ENCODE measurements at regions not wholly inside any gene's neighbourhood (a gene's known extent, or its start where the extent isn't known, plus 50 kb on each side); places are given as distances from the start of the nearest gene placed in this dataset.

DNA sequence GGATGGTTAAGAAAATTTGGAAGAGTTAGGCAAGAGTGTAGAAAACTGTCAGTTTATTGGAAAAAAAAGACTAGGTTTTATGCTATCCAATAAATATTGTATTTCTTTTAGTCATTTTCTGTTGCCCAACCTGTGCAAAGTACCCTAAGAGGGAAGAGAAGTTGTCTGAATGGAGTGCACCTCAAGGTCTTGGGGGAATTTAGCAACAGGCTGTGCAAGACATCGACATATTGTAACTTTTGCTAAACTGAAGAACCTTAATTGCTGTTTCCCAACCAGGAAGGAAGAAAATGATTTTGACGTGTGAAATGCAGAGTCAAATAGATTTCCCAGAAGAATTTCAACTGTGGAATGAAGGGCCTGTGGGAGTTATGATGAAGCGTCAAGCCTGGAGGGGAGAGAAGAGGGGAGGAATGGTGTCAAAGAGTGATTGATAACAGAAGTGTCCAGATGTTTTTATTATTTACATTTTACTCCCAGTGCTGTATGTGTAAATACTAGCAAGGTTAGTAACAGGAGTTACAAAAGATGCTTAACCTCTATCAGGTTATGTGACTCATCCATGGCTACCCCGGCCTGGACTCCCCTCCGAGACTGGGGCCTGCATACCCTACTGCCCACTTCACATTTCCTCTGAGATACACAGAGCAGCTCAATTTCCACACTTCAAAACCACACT, 246.8 kb downstream of the MYLK4 start:
- TF ChIP-seq, protein P1, sequence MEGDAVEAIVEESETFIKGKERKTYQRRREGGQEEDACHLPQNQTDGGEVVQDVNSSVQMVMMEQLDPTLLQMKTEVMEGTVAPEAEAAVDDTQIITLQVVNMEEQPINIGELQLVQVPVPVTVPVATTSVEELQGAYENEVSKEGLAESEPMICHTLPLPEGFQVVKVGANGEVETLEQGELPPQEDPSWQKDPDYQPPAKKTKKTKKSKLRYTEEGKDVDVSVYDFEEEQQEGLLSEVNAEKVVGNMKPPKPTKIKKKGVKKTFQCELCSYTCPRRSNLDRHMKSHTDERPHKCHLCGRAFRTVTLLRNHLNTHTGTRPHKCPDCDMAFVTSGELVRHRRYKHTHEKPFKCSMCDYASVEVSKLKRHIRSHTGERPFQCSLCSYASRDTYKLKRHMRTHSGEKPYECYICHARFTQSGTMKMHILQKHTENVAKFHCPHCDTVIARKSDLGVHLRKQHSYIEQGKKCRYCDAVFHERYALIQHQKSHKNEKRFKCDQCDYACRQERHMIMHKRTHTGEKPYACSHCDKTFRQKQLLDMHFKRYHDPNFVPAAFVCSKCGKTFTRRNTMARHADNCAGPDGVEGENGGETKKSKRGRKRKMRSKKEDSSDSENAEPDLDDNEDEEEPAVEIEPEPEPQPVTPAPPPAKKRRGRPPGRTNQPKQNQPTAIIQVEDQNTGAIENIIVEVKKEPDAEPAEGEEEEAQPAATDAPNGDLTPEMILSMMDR (IDR thresholded peaks at IDR 0.05; ENCODE audit: low read depth, low read length), result no peak
- DNase-seq (ENCODE audit: extremely low read depth, low read depth), result no peak

DNA sequence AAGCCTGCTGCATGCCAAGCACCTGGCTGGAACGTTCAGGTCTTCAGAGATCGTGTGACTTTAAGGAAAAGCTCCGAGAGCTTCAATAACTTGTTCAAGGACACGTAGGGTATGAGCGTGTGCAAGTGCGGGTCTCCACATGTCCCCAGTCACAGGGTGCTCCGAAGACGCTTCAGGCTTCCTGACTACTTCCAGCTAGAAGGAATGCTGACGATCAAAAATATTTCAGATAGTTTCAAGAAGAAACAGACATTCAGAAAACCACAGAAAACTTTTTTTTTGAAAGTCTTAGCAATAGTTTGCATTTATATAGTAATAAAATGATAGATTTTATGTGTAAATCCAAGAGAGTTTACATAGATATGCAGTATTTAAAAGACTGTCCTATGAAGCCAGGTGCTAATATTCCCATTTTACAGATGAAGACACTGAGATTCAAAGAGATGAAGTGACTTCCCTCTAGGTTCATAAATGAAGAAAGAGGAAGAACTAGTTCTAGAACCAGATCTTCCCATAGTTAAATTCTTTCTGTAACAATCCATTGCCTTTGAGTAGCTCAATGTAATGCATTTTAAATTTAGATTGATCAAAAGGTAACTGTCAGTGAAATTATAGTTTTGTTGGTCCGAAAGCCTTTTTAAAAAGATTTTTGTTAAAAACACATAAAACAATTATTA, 247.6 kb downstream of the MYLK4 start:
- no peak for DNase-seq (ENCODE audit: extremely low read depth, low read depth)
- TF ChIP-seq, protein P1 (IDR thresholded peaks at IDR 0.05; ENCODE audit: low read depth, low read length), result no peak

DNA sequence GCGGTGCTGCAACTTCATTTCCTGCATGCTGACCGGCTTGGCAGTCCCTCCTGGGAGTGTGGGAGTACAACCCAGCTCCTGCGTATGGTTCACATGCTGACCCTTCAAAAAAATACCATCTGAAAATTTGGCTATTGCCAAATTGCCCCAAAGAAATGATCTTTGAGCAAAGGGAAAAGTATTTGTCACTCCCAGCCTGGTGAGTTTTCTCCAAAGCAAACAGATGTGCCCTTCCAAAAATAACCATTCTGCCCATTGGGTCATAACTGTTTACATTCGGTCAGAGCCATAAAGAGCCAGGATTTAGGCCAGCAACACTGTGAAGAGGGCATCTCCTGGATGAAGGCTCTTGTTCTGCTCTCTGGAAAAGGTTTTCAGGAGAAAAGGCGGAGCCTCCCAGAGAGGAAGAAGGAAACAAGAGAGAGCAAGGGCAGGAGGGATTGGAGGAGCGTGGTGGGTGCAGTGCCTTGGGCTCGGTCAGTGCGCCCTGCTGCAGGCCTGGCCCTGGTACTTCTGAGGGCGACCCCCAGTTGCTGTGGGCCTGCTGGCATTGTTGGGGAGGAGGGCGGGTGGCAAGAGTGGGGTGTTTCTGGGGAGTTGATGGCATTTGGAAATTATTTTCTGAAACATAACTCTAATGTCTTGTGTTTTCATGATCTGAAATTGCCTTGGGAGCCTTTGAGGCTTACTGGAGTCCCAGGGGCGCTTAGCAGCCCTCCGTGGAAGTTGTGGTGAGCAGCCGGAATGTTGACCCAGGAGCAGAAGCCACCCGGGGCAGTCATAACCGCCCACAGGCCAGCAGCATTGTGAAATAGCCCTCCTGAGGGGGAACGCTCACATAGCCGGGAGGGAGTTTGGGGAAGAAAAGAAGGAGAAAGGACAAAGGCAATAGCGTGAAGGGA, 248.4 kb downstream of the MYLK4 start:
- TF ChIP-seq, protein P1 (IDR thresholded peaks at IDR 0.05; ENCODE audit: low read depth, low read length), result no peak
- no peak for DNase-seq (ENCODE audit: extremely low read depth, low read depth)

DNA sequence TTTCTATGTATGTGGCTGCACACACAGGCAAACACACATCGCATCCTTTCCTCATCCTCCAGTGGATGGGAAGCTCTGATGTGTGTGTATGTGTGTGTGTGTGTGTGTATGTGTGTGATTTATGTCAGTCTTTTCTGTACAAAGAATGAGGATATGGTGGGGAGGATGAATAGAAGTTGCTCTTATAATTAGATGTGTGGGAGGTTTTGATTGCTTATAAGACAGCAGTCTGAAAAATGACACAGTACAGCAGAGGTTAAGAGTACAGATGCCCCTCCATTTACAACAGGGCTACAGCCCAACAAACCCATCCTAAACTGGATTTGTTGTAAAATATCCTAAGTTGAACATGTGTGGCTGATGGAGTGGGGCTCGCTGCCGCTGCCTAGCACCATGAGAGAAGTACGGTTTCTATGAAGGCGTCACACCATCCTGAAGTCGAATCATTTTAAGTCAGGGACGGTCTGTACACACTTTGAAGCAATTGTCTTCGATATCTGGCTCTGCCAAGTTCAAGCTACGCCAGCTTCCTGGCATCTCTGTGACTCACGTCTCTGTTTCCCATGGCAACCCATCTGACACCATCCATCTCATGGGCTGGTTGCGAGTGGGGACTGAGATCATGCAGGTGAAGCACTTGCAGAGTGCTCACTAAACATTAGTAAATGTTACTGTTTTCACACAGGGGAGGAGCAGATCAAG, 252.6 kb downstream of the MYLK4 start:
- TF ChIP-seq, protein P1 (IDR thresholded peaks at IDR 0.05; ENCODE audit: low read depth, low read length), result no peak
- DNase-seq (ENCODE audit: extremely low read depth, low read depth), result no peak

DNA sequence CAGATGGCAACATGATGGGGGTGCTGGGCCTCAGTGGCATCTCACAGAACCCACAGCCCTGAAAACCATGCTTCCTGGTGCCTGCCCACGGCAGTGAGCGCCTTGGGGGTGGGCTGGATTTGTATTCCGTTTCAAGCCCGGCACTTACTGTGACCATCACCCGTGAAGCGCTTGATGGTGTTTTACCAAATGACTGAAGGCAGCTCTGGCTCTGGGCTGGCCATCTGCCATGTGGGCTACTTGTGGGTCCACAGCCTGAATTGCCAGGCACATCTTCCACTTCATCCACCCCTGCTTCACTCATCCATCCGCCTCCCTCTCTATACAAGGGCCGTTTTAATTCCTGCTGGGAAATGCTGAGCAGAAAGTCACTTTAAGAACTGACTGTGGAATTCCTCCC, 250.9 kb upstream of the GMDS start:
- TF ChIP-seq, protein P1 (IDR thresholded peaks at IDR 0.05; ENCODE audit: low read depth, low read length), result no peak
- DNase-seq (ENCODE audit: extremely low read depth, low read depth), result no peak

DNA sequence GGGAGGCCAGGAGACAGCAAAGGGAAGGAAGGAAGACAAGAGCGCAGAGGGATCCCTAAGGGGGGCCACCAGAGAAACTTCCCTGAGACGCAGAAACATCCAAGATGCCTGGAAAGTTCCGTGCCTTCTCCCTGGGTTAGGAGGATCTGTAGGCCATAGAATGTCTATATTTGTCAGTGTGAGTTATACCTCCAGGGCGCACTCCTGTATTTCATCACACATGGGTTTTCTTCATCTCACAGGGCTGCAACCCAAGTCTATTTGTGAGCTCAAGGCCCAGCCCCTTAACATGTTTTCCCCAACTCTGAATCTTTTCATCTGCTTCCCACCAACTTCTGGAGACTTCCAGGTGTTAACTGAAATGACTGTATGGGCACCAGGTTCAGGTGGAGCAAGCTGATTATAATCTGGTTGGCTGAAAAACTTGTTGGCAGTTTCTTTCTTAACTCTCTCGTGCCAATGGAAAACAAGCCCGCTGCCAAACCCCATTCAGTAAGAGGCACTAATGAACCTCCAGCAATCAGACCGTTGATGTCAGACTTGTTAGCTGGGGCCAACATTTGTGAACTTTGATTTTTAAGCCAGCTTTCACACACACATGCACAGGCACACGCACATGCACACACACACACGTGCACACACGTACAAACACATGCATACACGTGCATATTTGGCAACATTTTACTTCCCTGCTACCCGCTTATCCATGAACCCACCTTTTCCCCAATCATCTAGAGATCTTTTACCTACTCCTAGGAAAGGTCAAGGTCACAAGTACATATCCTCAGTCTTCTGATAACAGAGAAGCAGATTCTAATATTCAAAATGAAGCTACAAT, 247.5 kb upstream of the GMDS start:
- no peak for DNase-seq (ENCODE audit: extremely low read depth, low read depth)
- TF ChIP-seq, protein P1 (IDR thresholded peaks at IDR 0.05; ENCODE audit: low read depth, low read length), result no peak

Data from AG09319 (cell line).